Fibroblast of mammary gland (primary cell): ENCODE measurements at regions not wholly inside any gene's neighbourhood (a gene's known extent, or its start where the extent isn't known, plus 50 kb on each side); places are given as distances from the start of the nearest gene placed in this dataset.

Experiments used
- DNase-seq: peaks from one replicate; pipeline ENCODE4 v3.0.0-alpha.2; 2010; ENCODE audit warnings: low read depth
- H3K4me3 ChIP-seq: 2 replicates; pipeline ENCODE4 v1.5.1; 2011; ENCODE audit warnings: low read depth, mild to moderate bottlenecking, low read length, moderate library complexity; ENCODE audit not compliant: control insufficient read depth
- TF ChIP-seq, protein P1 (sequence below): conservative IDR thresholded peaks from 2 replicates; pipeline ENCODE4 v1.5.1; 2011; ENCODE audit warnings: low read depth, low read length, inconsistent platforms; ENCODE audit not compliant: control insufficient read depth, insufficient read depth

DNA sequence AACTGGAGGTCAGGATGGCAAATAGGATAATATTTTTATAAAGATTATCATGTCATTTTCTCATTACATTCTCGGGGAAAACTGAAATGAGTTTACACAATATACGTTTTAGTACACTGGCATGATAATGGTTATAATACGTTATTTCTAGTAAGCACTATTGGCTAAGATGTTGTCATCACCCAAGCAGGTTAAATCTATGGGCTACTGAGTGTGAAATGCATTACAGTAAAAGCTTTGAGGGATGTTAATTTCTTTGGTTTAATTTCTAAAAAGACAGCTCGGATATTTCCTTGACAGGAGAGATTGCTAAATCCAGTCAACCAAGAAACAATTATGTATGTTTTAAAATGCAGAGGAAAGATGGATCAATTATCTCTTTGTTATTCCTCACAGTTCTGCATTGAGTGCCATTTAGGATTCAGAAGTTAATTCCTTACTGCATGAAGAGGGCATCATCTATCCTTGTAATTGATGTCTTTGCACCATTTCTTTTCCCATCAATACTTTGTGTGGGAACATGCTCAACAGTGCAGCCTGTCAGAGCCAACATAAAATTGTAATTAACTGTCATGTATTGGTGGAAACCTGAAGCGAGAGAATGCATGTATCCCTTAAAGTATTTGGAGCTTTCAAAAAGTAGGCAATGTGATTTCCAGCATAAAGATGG is 222.4 kb upstream of the ZP4 start:
- DNase-seq: no peak
- TF ChIP-seq, protein P1, sequence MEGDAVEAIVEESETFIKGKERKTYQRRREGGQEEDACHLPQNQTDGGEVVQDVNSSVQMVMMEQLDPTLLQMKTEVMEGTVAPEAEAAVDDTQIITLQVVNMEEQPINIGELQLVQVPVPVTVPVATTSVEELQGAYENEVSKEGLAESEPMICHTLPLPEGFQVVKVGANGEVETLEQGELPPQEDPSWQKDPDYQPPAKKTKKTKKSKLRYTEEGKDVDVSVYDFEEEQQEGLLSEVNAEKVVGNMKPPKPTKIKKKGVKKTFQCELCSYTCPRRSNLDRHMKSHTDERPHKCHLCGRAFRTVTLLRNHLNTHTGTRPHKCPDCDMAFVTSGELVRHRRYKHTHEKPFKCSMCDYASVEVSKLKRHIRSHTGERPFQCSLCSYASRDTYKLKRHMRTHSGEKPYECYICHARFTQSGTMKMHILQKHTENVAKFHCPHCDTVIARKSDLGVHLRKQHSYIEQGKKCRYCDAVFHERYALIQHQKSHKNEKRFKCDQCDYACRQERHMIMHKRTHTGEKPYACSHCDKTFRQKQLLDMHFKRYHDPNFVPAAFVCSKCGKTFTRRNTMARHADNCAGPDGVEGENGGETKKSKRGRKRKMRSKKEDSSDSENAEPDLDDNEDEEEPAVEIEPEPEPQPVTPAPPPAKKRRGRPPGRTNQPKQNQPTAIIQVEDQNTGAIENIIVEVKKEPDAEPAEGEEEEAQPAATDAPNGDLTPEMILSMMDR: no peak
- no peak overlapping the region for H3K4me3 ChIP-seq

DNA sequence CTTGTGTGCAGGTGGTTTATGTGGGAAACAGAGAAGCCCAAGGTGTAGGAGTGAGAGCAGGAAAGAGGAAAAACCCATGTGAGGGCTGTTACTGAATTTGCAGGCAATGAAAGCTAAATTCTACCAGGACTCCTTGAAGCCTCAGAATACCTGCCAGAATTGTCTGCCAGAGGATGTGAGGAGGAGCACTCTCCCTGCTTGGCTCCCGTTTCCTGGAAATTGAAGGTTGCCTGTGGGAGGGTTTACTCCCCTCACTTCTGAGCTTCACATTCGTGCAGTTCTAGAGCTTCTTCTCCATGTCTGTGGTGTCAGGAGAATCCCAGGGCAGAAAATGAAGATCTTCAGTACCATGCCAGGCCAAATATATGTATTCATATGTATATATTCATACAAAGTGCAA is 220.8 kb upstream of the ZP4 start:
- H3K4me3 ChIP-seq: no peak overlapping the region
- no peak for DNase-seq
- TF ChIP-seq, protein P1: no peak

DNA sequence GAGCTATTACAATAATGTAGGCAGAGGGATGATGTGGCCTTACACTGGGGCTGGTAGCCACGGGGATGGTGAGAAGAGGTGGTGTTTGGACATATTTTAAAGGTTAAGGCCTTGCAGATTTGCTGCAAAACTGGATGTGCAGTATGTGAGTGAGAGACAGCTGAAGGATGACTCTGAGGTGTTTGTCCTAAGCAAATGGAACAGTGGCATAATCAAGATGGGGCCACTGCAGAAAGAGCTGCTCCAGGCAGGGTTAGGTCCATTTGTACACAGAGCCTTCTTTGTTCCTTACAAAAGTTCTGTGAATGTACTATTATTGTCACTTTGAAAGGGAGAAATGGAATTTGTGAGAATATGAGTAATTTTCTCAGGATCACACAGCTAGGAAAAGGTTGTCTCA is 220.4 kb upstream of the ZP4 start:
- DNase-seq: no peak
- TF ChIP-seq, protein P1: no peak

DNA sequence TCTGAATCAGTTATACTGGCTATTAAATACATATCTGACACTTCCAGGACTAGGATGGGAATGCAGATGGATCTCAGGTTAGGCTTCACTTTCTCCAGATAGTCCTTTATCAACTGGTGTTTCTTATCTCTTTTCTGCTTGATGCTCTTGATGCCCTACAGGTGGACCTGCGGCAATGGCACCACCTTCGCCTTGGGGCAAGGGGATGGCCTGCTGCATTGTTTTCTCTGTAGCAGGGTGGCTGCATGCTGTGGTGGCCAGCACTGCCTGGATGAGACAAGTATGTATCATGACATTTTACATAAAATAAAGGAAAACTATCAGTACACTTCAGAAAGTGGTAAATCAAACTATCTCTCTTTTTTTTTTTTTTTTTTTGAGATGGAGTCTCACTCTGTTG is 217.7 kb upstream of the ZP4 start:
- no peak overlapping the region for H3K4me3 ChIP-seq
- TF ChIP-seq, protein P1: no peak
- DNase-seq: no peak

More for the DNA sequence above, 220.4 kb upstream of the ZP4 start:
- no peak overlapping the region for H3K4me3 ChIP-seq

DNA sequence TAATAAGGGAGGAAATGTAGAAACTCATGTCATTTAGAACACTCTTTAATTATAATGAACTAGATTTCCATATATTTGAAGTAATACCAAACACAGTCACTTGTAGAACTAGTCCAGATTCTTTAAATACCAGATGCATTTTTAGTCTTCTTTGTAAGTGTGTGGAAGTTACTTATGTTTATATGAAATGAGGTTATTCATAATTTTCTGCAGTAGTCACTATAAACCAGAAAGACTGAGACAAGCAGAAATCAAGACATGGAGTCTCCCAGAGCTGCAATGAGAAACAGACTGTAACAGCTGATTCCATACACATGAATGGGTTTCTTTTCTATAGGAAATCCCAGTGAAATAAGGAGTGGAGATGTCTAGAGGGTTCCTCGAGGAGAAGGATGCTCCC is 216.6 kb upstream of the ZP4 start:
- TF ChIP-seq, protein P1: no peak
- H3K4me3 ChIP-seq: no peak overlapping the region
- DNase-seq: no peak

DNA sequence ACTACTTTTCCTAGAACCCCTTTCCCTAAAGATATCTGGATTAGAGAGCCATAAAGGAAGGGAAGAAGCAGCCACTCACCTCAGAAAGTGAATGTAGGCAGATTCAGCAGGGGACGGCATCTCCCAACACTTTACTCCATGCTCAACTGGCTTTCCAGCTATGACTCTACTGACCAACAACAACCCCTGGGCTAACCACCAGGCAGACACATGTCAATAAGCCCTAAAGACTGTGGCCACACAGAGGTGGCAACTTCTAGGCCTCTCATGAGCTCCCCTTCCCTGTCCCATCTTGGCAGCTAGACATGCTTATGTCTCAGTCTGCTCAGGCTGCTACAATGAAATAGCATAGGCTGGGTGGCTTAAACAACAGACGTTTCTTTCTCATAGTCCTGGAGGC is 214.0 kb upstream of the ZP4 start:
- H3K4me3 ChIP-seq: no peak overlapping the region
- DNase-seq: no peak
- TF ChIP-seq, protein P1: no peak

GRCh38 chr1:238101923-238102322 is 211.2 kb upstream of the ZP4 start:
- no peak for DNase-seq
- no peak overlapping the region for H3K4me3 ChIP-seq
- TF ChIP-seq, protein P1: no peak
